Endodermal cell (in vitro differentiated cells): ENCODE measurements at regions not wholly inside any gene's neighbourhood (a gene's known extent, or its start where the extent isn't known, plus 50 kb on each side); places are given as distances from the start of the nearest gene placed in this dataset.

Experiments
- DNase-seq: peaks from one replicate; pipeline ENCODE4 v3.0.0-alpha.2; 2017
- H3K27ac ChIP-seq: 2 replicates; pipeline ENCODE4 v1.5.1; 2013; ENCODE audit warnings: mild to moderate bottlenecking, low read depth, low read length, moderate library complexity
- H3K27me3 ChIP-seq: 2 replicates; pipeline ENCODE4 v1.6.1; 2013; ENCODE audit warnings: mild to moderate bottlenecking, low read length, moderate library complexity; ENCODE audit not compliant: insufficient read depth, control insufficient read depth, poor library complexity, severe bottlenecking
- H3K36me3 ChIP-seq: 2 replicates; pipeline ENCODE4 v1.7.0; 2013; ENCODE audit warnings: mild to moderate bottlenecking, low read length, moderate library complexity; ENCODE audit not compliant: control insufficient read depth, insufficient read depth
- H3K4me1 ChIP-seq: one replicate; pipeline ENCODE4 v1.7.0; 2013; ENCODE audit warnings: low read length; ENCODE audit not compliant: control insufficient read depth, insufficient read depth
- H3K4me3 ChIP-seq: 2 replicates; pipeline ENCODE4 v1.5.1; 2013; ENCODE audit warnings: mild to moderate bottlenecking, low read length, moderate library complexity
- H3K9ac ChIP-seq: 2 replicates; pipeline ENCODE4 v1.6.1; 2013; ENCODE audit warnings: mild to moderate bottlenecking, low read length, moderate library complexity; ENCODE audit not compliant: poor library complexity, severe bottlenecking; ENCODE audit errors: extremely low read depth
- H3K9me3 ChIP-seq: 2 replicates; pipeline ENCODE4 v1.6.1; 2013; ENCODE audit warnings: mild to moderate bottlenecking, low read length, moderate library complexity; ENCODE audit not compliant: control insufficient read depth
- H3K27ac Mint-ChIP-seq: 2 replicates; pipeline ENCODE4 v1.8.0; 2020; ENCODE audit warnings: mixed read lengths
- H3K27me3 Mint-ChIP-seq: 2 replicates; pipeline ENCODE4 v1.8.0; 2021; ENCODE audit warnings: mild to moderate bottlenecking, mixed read lengths; ENCODE audit not compliant: insufficient read depth
- H3K36me3 Mint-ChIP-seq: 2 replicates; pipeline ENCODE4 v1.8.0; 2020; ENCODE audit warnings: low read depth, mixed read lengths
- H3K4me1 Mint-ChIP-seq: 2 replicates; pipeline ENCODE4 v1.8.0; 2020; ENCODE audit warnings: mixed read lengths
- H3K4me3 Mint-ChIP-seq: 2 replicates; pipeline ENCODE4 v1.8.0; 2020; ENCODE audit warnings: mild to moderate bottlenecking, moderate library complexity, mixed read lengths
- H3K9me3 Mint-ChIP-seq: 2 replicates; pipeline ENCODE4 v1.8.0; 2020; ENCODE audit warnings: mild to moderate bottlenecking, mixed read lengths
- CTCF ChIP-seq: fragments of 200-600 bp; sonication (generic); conservative IDR thresholded peaks from 2 replicates; pipeline ENCODE4 v1.5.0; 2021; ENCODE audit warnings: antibody characterized with exemption, mild to moderate bottlenecking
- WGBS, 2 experiments: methylation state at CpG; one replicate each; pipeline versions ENCODE4 v1.1.5 to v1.1.7; 2013; ENCODE audit warnings: missing lambda C conversion rate in 2 of 2, mixed read lengths in 1 of 2; ENCODE audit not compliant: insufficient coverage in 1 of 2, insufficient read length in 1 of 2; 5-methylcytosine and 5-hydroxymethylcytosine counted together

- no peak overlapping the region for H3K4me3 ChIP-seq
- no peaks in the 10 kb centered on the region for H3K36me3 ChIP-seq
- Mint-ChIP-seq H3K27ac (no peak overlapping the region), H3K4me1 (no peaks in the 10 kb centered on the region), H3K9me3 (peaks cover 4% of the 10 kb centered on the region), H3K36me3 (no peaks in the 10 kb centered on the region), H3K4me3 (no peak overlapping the region), H3K27me3 (peaks cover 2% of the 10 kb centered on the region)
- H3K27me3 ChIP-seq: no peaks in the 10 kb centered on the region
- TF ChIP-seq CTCF: no peak
- no peak overlapping the region for H3K9ac ChIP-seq
- WGBS, 2 experiments: 86 to 89% methylated on average over 24 to 28 of the region's 28 CpGs
- DNase-seq: no peak
- H3K27ac ChIP-seq: no peak overlapping the region
- H3K9me3 ChIP-seq: no peaks in the 10 kb centered on the region
- no peaks in the 10 kb centered on the region for H3K4me1 ChIP-seq
These were observed 103.0 kb downstream of the DLL1 start for GRCh38 chr6:170187669-170188566.

DNA sequence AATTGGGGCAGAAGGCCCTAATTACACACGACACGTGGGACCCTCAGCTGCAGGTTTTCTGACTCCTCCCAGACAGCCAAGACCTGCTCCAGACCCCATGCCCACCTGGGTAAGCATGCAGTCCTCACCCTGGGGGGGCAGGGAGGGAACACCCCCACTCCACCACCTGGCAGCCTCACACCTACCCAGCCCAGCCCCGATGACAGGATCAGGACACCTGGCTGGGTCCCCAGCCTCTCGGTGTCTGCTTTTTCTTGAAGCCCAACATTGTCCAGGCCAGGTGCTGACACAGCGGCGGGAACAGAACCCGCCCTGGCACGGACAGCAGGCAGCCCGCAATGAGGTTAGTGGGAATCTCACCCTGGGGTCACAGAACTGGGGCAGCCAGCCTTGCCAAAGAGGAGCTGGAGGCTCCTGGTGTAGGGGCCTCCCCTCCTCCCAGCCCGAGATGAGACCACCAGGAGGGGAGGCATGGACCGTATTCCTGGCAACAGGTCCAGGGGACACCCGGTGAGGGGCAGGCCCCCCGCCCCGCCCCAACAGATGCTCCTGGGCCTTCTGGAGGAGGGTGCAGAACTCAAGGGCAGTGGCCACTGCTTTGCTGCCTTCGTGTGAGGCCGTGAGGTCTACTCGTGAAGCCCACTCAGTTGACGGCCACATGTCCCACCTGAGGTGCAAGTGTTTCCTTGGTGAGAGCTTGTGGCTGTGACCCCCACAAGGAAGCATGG, 103.8 kb downstream of the DLL1 start:
- Mint-ChIP-seq H3K4me3 (no peak overlapping the region), H3K9me3 (peaks cover 4% of the 10 kb centered on the region), H3K36me3 (no peaks in the 10 kb centered on the region), H3K27me3 (peaks cover 9% of the 10 kb centered on the region), H3K4me1 (no peaks in the 10 kb centered on the region), H3K27ac (no peak overlapping the region)
- H3K4me1 ChIP-seq: no peaks in the 10 kb centered on the region
- peaks cover 3% of the 10 kb centered on the region for H3K27me3 ChIP-seq
- H3K36me3 ChIP-seq: no peaks in the 10 kb centered on the region
- no peak overlapping the region for H3K4me3 ChIP-seq
- H3K9ac ChIP-seq: no peak overlapping the region
- H3K9me3 ChIP-seq: no peaks in the 10 kb centered on the region
- 88 to 98% methylated on average over 5 to 18 of the region's 18 CpGs for WGBS, 2 experiments
- no peak for TF ChIP-seq CTCF
- H3K27ac ChIP-seq: no peak overlapping the region
- no peak for DNase-seq

GRCh38 chr6:170186006-170186935, 104.6 kb downstream of the DLL1 start:
- H3K4me3 Mint-ChIP-seq: no peak overlapping the region
- Histone ChIP-seq H3K27ac (no peak overlapping the region), H3K4me1 (no peaks in the 10 kb centered on the region), H3K36me3 (no peaks in the 10 kb centered on the region), H3K9ac (no peak overlapping the region), H3K4me3 (no peak overlapping the region), H3K27me3 (peaks cover 10% of the 10 kb centered on the region), H3K9me3 (no peaks in the 10 kb centered on the region)
- no peaks in the 10 kb centered on the region for H3K4me1 Mint-ChIP-seq
- no peak overlapping the region for H3K27ac Mint-ChIP-seq
- DNase-seq: no peak
- no peaks in the 10 kb centered on the region for H3K36me3 Mint-ChIP-seq
- TF ChIP-seq CTCF: no peak
- 83 to 88% methylated on average over 17 to 30 of the region's 30 CpGs for WGBS, 2 experiments
- peaks cover 4% of the 10 kb centered on the region for H3K9me3 Mint-ChIP-seq
- peaks cover 13% of the 10 kb centered on the region for H3K27me3 Mint-ChIP-seq
